T-helper 2 cell treated with Interferon-gamma antibody and Interleukin-4, amounts not matched to agents 5 μg/mL and 100 μg/mL, for 36 hours (primary cell): ENCODE measurements at regions not wholly inside any gene's neighbourhood (a gene's known extent, or its start where the extent isn't known, plus 50 kb on each side); places are given as distances from the start of the nearest gene placed in this dataset.

Experiments
- DNase-seq: peaks from one replicate; pipeline ENCODE4 v3.0.0; 2021; ENCODE audit warnings: low spot score
- H3K27ac Mint-ChIP-seq: one replicate; pipeline ENCODE4 v1.8.0; 2021; ENCODE audit warnings: mild to moderate bottlenecking, mixed read lengths
- H3K27me3 Mint-ChIP-seq: one replicate; pipeline ENCODE4 v1.8.0; 2021; ENCODE audit warnings: low read depth, mixed read lengths
- H3K36me3 Mint-ChIP-seq: one replicate; pipeline ENCODE4 v1.8.0; 2021; ENCODE audit warnings: low read depth, mixed read lengths
- H3K4me1 Mint-ChIP-seq: one replicate; pipeline ENCODE4 v1.8.0; 2021; ENCODE audit warnings: low read depth, mixed read lengths
- H3K4me3 Mint-ChIP-seq: one replicate; pipeline ENCODE4 v1.8.0; 2022; ENCODE audit warnings: mild to moderate bottlenecking, moderate library complexity, mixed read lengths
- H3K9me3 Mint-ChIP-seq: one replicate; pipeline ENCODE4 v1.8.0; 2021; ENCODE audit warnings: mixed read lengths

- H3K4me3 Mint-ChIP-seq: no peak overlapping the region
- H3K36me3 Mint-ChIP-seq: no peaks in the 10 kb centered on the region
- DNase-seq: no peak
- no peak overlapping the region for H3K27ac Mint-ChIP-seq
- H3K27me3 Mint-ChIP-seq: no peaks in the 10 kb centered on the region
- no peaks in the 10 kb centered on the region for H3K4me1 Mint-ChIP-seq
- H3K9me3 Mint-ChIP-seq: no peaks in the 10 kb centered on the region
Observed at GRCh38 chr2:194105358-194105757, 1551.7 kb upstream of the SLC39A10 start.

- H3K27me3 Mint-ChIP-seq: no peaks in the 10 kb centered on the region
- no peaks in the 10 kb centered on the region for H3K36me3 Mint-ChIP-seq
- H3K27ac Mint-ChIP-seq: no peak overlapping the region
- H3K4me3 Mint-ChIP-seq: no peak overlapping the region
- no peaks in the 10 kb centered on the region for H3K9me3 Mint-ChIP-seq
- no peaks in the 10 kb centered on the region for H3K4me1 Mint-ChIP-seq
- no peak for DNase-seq
Observed at GRCh38 chr2:194104687-194105086, 1552.3 kb upstream of the SLC39A10 start.

- Mint-ChIP-seq H3K4me1 (no peaks in the 10 kb centered on the region), H3K36me3 (no peaks in the 10 kb centered on the region), H3K27ac (no peak overlapping the region), H3K27me3 (no peaks in the 10 kb centered on the region), H3K9me3 (no peaks in the 10 kb centered on the region), H3K4me3 (no peak overlapping the region)
- no peak for DNase-seq
Observed at GRCh38 chr2:194103941-194104659, 1552.9 kb upstream of the SLC39A10 start.

GRCh38 chr2:194102546-194102945, 1554.5 kb upstream of the SLC39A10 start:
- no peaks in the 10 kb centered on the region for H3K36me3 Mint-ChIP-seq
- H3K4me1 Mint-ChIP-seq: no peaks in the 10 kb centered on the region
- H3K27me3 Mint-ChIP-seq: no peaks in the 10 kb centered on the region
- no peak overlapping the region for H3K27ac Mint-ChIP-seq
- H3K9me3 Mint-ChIP-seq: no peaks in the 10 kb centered on the region
- H3K4me3 Mint-ChIP-seq: no peak overlapping the region
- DNase-seq: no peak

GRCh38 chr2:194100201-194100600, 1556.8 kb upstream of the SLC39A10 start:
- DNase-seq: no peak
- H3K36me3 Mint-ChIP-seq: no peaks in the 10 kb centered on the region
- H3K4me1 Mint-ChIP-seq: no peaks in the 10 kb centered on the region
- H3K27me3 Mint-ChIP-seq: no peaks in the 10 kb centered on the region
- H3K27ac Mint-ChIP-seq: no peak overlapping the region
- no peaks in the 10 kb centered on the region for H3K9me3 Mint-ChIP-seq
- no peak overlapping the region for H3K4me3 Mint-ChIP-seq

- no peaks in the 10 kb centered on the region for H3K9me3 Mint-ChIP-seq
- no peaks in the 10 kb centered on the region for H3K36me3 Mint-ChIP-seq
- H3K27ac Mint-ChIP-seq: no peak overlapping the region
- H3K4me1 Mint-ChIP-seq: no peaks in the 10 kb centered on the region
- DNase-seq: no peak
- H3K4me3 Mint-ChIP-seq: no peak overlapping the region
- no peaks in the 10 kb centered on the region for H3K27me3 Mint-ChIP-seq
Observed at GRCh38 chr2:194096402-194096801, 1560.6 kb upstream of the SLC39A10 start.

GRCh38 chr2:194095359-194095758, 1561.7 kb upstream of the SLC39A10 start:
- Mint-ChIP-seq H3K9me3 (no peaks in the 10 kb centered on the region), H3K36me3 (no peaks in the 10 kb centered on the region), H3K4me1 (no peaks in the 10 kb centered on the region), H3K27ac (no peak overlapping the region), H3K27me3 (no peaks in the 10 kb centered on the region), H3K4me3 (no peak overlapping the region)
- no peak for DNase-seq

- H3K36me3 Mint-ChIP-seq: no peaks in the 10 kb centered on the region
- H3K9me3 Mint-ChIP-seq: no peaks in the 10 kb centered on the region
- no peak for DNase-seq
- no peak overlapping the region for H3K27ac Mint-ChIP-seq
- no peaks in the 10 kb centered on the region for H3K4me1 Mint-ChIP-seq
- no peak overlapping the region for H3K4me3 Mint-ChIP-seq
- H3K27me3 Mint-ChIP-seq: no peaks in the 10 kb centered on the region
Observed at GRCh38 chr2:194090251-194090905, 1566.6 kb upstream of the SLC39A10 start.

- Mint-ChIP-seq H3K27me3 (no peaks in the 10 kb centered on the region), H3K27ac (no peak overlapping the region), H3K4me3 (no peak overlapping the region), H3K9me3 (no peaks in the 10 kb centered on the region), H3K4me1 (no peaks in the 10 kb centered on the region), H3K36me3 (no peaks in the 10 kb centered on the region)
- no peak for DNase-seq
Observed at GRCh38 chr2:194087089-194087958, 1569.7 kb upstream of the SLC39A10 start.

- Mint-ChIP-seq H3K4me1 (no peaks in the 10 kb centered on the region), H3K36me3 (no peaks in the 10 kb centered on the region), H3K27ac (no peak overlapping the region), H3K4me3 (no peak overlapping the region), H3K9me3 (no peaks in the 10 kb centered on the region), H3K27me3 (no peaks in the 10 kb centered on the region)
- no peak for DNase-seq
Observed at GRCh38 chr2:194086129-194086528, 1570.9 kb upstream of the SLC39A10 start.

GRCh38 chr2:194079989-194080388, 1577.0 kb upstream of the SLC39A10 start:
- no peaks in the 10 kb centered on the region for H3K27me3 Mint-ChIP-seq
- no peaks in the 10 kb centered on the region for H3K4me1 Mint-ChIP-seq
- no peaks in the 10 kb centered on the region for H3K9me3 Mint-ChIP-seq
- H3K27ac Mint-ChIP-seq: no peak overlapping the region
- DNase-seq: no peak
- H3K4me3 Mint-ChIP-seq: no peak overlapping the region
- H3K36me3 Mint-ChIP-seq: no peaks in the 10 kb centered on the region

- no peaks in the 10 kb centered on the region for H3K9me3 Mint-ChIP-seq
- no peaks in the 10 kb centered on the region for H3K4me1 Mint-ChIP-seq
- DNase-seq: no peak
- H3K27me3 Mint-ChIP-seq: no peaks in the 10 kb centered on the region
- H3K27ac Mint-ChIP-seq: no peak overlapping the region
- H3K4me3 Mint-ChIP-seq: no peak overlapping the region
- no peaks in the 10 kb centered on the region for H3K36me3 Mint-ChIP-seq
Observed at GRCh38 chr2:194077366-194077765, 1579.7 kb upstream of the SLC39A10 start.

- Mint-ChIP-seq H3K4me1 (no peaks in the 10 kb centered on the region), H3K36me3 (no peaks in the 10 kb centered on the region), H3K27ac (no peak overlapping the region), H3K4me3 (no peak overlapping the region), H3K9me3 (no peaks in the 10 kb centered on the region), H3K27me3 (no peaks in the 10 kb centered on the region)
- DNase-seq: no peak
Observed at GRCh38 chr2:194062401-194062800, 1594.6 kb upstream of the SLC39A10 start.

- DNase-seq: no peak
- Mint-ChIP-seq H3K27me3 (no peaks in the 10 kb centered on the region), H3K9me3 (no peaks in the 10 kb centered on the region), H3K4me1 (no peaks in the 10 kb centered on the region), H3K27ac (no peak overlapping the region), H3K4me3 (no peak overlapping the region), H3K36me3 (no peaks in the 10 kb centered on the region)
Observed at GRCh38 chr2:194060269-194060668, 1596.8 kb upstream of the SLC39A10 start.
